Caco-2 (cell line): ENCODE measurements at regions not wholly inside any gene's neighbourhood (a gene's known extent, or its start where the extent isn't known, plus 50 kb on each side); places are given as distances from the start of the nearest gene placed in this dataset.
"Not testable (repeated sequence)": the region's sequence is repeated elsewhere in the genome, so short reads cannot be mapped to it uniquely, and the experiment has no call there.

Experiments
- BruUV-seq: library from RNA; stranded (reverse); fragments of 400-500 nt; replicated peaks from 2 replicates; lab custom pipeline; 2021; lab: Mats Ljungman, UMichigan
- CTCF ChIA-PET: fragments of 300-600 bp; sonication (Branson Sonifier 250); formaldehyde crosslinking; loops from one replicate; lab custom pipeline; 2022; ENCODE audit warnings: antibody characterized with exemption; lab: Charles Lee
- POLR2A ChIA-PET: fragments of 300-600 bp; sonication (Branson Sonifier 250); formaldehyde crosslinking; loops from one replicate; lab custom pipeline; 2022; ENCODE audit warnings: antibody characterized with exemption; lab: Charles Lee
- DNase-seq, 2 experiments: peaks; one replicate each; pipeline versions ENCODE4 v3.0.0 to v3.0.0-alpha.2; 2020 to 2022
- H3K27me3 ChIP-seq: replicated peaks from 2 replicates; pipeline ENCODE4 v1.6.0; 2011; ENCODE audit warnings: low read length; ENCODE audit not compliant: control insufficient read depth, insufficient read depth
- H3K36me3 ChIP-seq: 2 replicates; pipeline ENCODE4 v1.5.1; 2011; ENCODE audit warnings: low read length; ENCODE audit not compliant: control insufficient read depth, insufficient read depth
- H3K4me1 ChIP-seq: fragments of 250-450 bp; sonication (Bioruptor Pico); 2 replicates; pipeline ENCODE4 v1.5.1; 2020; ENCODE audit warnings: mild to moderate bottlenecking
- H3K4me3 ChIP-seq: 2 replicates; pipeline ENCODE4 v1.5.1; 2011; ENCODE audit warnings: low read depth, mild to moderate bottlenecking, control low read depth, low read length
- H3K9me3 ChIP-seq: fragments of 250-450 bp; sonication (Bioruptor Pico); 2 replicates; pipeline ENCODE4 v1.5.1; 2020; ENCODE audit warnings: mild to moderate bottlenecking, moderate library complexity
- H3K27ac Mint-ChIP-seq: one replicate; pipeline ENCODE4 v1.8.0; 2022; ENCODE audit warnings: mixed read lengths; ENCODE audit not compliant: unreplicated experiment
- H3K27me3 Mint-ChIP-seq: one replicate; pipeline ENCODE4 v1.8.0; 2022; ENCODE audit warnings: mixed read lengths; ENCODE audit not compliant: insufficient read depth, unreplicated experiment
- H3K36me3 Mint-ChIP-seq: one replicate; pipeline ENCODE4 v1.8.0; 2022; ENCODE audit warnings: mild to moderate bottlenecking, mixed read lengths; ENCODE audit not compliant: insufficient read depth, unreplicated experiment
- H3K4me1 Mint-ChIP-seq: one replicate; pipeline ENCODE4 v1.8.0; 2022; ENCODE audit warnings: low read depth, mixed read lengths; ENCODE audit not compliant: unreplicated experiment
- H3K4me3 Mint-ChIP-seq: one replicate; pipeline ENCODE4 v1.8.0; 2022; ENCODE audit warnings: mild to moderate bottlenecking, moderate library complexity, mixed read lengths; ENCODE audit not compliant: unreplicated experiment
- H3K9me3 Mint-ChIP-seq: one replicate; pipeline ENCODE4 v1.8.0; 2022; ENCODE audit warnings: mixed read lengths; ENCODE audit not compliant: unreplicated experiment
- intact Hi-C: fragments of 100-400 bp; cut with micrococcal nuclease; formaldehyde crosslinking; loops from one replicate; pipeline ENCODE4 v1.10.0; 2022; ENCODE audit not compliant: unreplicated experiment
- TF ChIP-seq, protein P1 (sequence below), 2 experiments: fragments of 200-600 bp in 1 of 2; IDR thresholded peaks; 1 replicate in 1 of 2; 2 replicates in 1 of 2; pipeline versions ENCODE4 v1.5.1 to v1.8.0; 2011 to 2022; ENCODE audit warnings: antibody characterized with exemption in 1 of 2, control low read depth in 1 of 2, inconsistent platforms in 1 of 2, low read depth in 1 of 2, low read length in 1 of 2, mild to moderate bottlenecking in 1 of 2, moderate library complexity in 1 of 2; ENCODE audit not compliant: insufficient read depth in 1 of 2, severe bottlenecking in 1 of 2, unreplicated experiment in 1 of 2

DNA sequence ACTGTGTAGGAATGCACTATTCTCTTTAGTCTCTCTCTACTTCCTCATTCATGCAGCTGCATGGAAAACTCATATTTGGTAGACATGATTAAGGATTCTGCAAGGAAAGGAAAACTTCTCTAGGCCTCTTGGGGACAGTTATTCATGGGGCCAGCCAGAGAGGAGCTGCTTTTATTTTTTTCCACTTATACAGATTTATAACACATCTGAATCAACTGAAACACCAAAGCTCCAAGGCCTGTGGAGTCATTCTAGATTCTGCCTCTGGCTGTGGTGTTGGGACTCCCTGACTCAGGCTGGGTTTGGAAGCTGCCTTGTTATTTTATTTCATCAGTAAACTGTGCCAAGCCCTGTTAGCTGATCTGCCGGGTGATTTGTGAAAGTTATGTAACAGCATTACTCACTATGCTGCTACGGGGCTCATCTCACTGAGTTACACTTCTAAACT is 83.9 kb upstream of the EDEM3 start:
- Histone ChIP-seq H3K4me1 (peaks cover 9% of the 10 kb centered on the region; the same call in 1 of the 2 replicates), H3K27me3 (no peaks in the 10 kb centered on the region), H3K36me3 (no peaks in the 10 kb centered on the region), H3K9me3 (no peaks in the 10 kb centered on the region), H3K4me3 (no peak overlapping the region)
- H3K27ac Mint-ChIP-seq: no peak overlapping the region
- ChIA-PET POLR2A (no interaction called here), CTCF (no interaction called here)
- H3K4me3 Mint-ChIP-seq: no peak overlapping the region
- TF ChIP-seq, protein P1, sequence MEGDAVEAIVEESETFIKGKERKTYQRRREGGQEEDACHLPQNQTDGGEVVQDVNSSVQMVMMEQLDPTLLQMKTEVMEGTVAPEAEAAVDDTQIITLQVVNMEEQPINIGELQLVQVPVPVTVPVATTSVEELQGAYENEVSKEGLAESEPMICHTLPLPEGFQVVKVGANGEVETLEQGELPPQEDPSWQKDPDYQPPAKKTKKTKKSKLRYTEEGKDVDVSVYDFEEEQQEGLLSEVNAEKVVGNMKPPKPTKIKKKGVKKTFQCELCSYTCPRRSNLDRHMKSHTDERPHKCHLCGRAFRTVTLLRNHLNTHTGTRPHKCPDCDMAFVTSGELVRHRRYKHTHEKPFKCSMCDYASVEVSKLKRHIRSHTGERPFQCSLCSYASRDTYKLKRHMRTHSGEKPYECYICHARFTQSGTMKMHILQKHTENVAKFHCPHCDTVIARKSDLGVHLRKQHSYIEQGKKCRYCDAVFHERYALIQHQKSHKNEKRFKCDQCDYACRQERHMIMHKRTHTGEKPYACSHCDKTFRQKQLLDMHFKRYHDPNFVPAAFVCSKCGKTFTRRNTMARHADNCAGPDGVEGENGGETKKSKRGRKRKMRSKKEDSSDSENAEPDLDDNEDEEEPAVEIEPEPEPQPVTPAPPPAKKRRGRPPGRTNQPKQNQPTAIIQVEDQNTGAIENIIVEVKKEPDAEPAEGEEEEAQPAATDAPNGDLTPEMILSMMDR (IDR thresholded peaks at IDR 0.05; ENCODE audit: insufficient read depth in 1 of 2, low read depth in 1 of 2, low read length in 1 of 2, severe bottlenecking in 1 of 2, unreplicated experiment in 1 of 2): no peak
- H3K9me3 Mint-ChIP-seq: no peaks in the 10 kb centered on the region
- peaks cover 17% of the 10 kb centered on the region for H3K4me1 Mint-ChIP-seq
- intact Hi-C loops: loop anchor here (5.0 kb wide), 1 partner anchor 69 kb away; no protein-coding TSS in a partner anchor
- no TSS peak for BruUV-seq
- H3K27me3 Mint-ChIP-seq: no peaks in the 10 kb centered on the region
- DNase-seq: no peak
- H3K36me3 Mint-ChIP-seq: no peaks in the 10 kb centered on the region

DNA sequence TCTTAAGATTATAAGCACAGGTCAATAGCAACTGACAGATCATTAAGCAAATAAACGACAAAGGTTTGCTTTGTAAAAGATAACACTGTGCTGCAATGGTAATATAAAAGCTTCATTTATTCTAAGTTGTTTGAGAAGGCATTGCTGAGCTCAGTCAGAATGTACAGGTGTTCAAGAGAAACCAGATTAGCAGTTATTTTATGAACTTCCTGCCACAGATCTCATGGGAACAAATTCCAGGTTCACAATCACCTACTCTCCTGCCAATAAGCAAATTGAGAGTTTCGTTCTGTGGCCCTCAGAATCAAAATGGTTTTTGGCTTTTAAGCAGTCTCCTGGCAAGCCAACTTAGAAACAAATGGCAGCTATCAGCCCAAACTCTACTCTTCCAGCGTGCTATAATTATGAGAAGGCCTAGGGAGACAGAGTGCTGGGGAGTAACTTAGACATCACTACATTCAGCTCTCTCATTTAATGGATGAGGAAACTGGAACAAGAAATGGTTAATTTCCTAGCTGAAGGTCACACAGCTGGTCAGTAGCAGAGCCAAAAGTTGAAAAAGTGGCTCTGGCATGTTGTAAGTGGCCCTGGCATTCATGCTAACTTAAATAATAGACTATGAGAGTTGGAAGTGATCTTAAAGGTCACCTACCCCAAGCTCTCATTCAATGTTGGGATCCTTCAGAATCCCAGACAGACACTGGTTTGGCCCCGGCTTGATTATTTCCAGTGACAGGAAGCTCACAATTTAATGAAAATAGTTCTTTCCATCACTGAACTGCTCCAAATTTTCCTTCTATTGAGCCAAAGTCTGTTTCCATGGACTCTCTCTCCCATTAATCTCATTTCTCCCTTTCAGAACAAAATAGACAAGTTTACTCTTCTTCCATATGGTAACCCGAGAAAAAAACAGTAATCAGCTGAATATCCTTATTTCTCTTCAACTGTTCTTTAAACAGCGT is 82.6 kb upstream of the EDEM3 start:
- BruUV-seq: no TSS peak
- ChIA-PET POLR2A (no interaction called here), CTCF (interaction anchor here (0.6 to 1.3 kb wide), 2 partner anchors 32 to 315 kb away, joined by 3 to 5 read pairs; no protein-coding TSS in a partner anchor)
- DNase-seq: peak in 1 of 2 experiments; percentile 8
- H3K4me3 ChIP-seq: no peak overlapping the region
- H3K9me3 Mint-ChIP-seq: no peaks in the 10 kb centered on the region
- TF ChIP-seq, protein P1 (IDR thresholded peaks at IDR 0.05; ENCODE audit: insufficient read depth in 1 of 2, low read depth in 1 of 2, low read length in 1 of 2, severe bottlenecking in 1 of 2, unreplicated experiment in 1 of 2): no peak
- H3K27ac Mint-ChIP-seq: no peak overlapping the region
- no peaks in the 10 kb centered on the region for H3K36me3 ChIP-seq
- H3K4me1 ChIP-seq: peaks cover 9% of the 10 kb centered on the region; the same call in 1 of the 2 replicates
- intact Hi-C loops: loop anchor here (5.0 kb wide), 1 partner anchor 70 kb away; no protein-coding TSS in a partner anchor
- H3K4me1 Mint-ChIP-seq: peaks cover 17% of the 10 kb centered on the region
- no peaks in the 10 kb centered on the region for H3K36me3 Mint-ChIP-seq
- no peaks in the 10 kb centered on the region for H3K27me3 Mint-ChIP-seq
- no peaks in the 10 kb centered on the region for H3K9me3 ChIP-seq
- H3K4me3 Mint-ChIP-seq: no peak overlapping the region
- no peaks in the 10 kb centered on the region for H3K27me3 ChIP-seq

- peaks cover 17% of the 10 kb centered on the region for H3K4me1 Mint-ChIP-seq
- ChIA-PET POLR2A (no interaction called here), CTCF (no interaction called here)
- TF ChIP-seq, protein P1 (IDR thresholded peaks at IDR 0.05; ENCODE audit: insufficient read depth in 1 of 2, low read depth in 1 of 2, low read length in 1 of 2, severe bottlenecking in 1 of 2, unreplicated experiment in 1 of 2): no peak
- H3K4me3 ChIP-seq: no peak overlapping the region
- no peaks in the 10 kb centered on the region for H3K27me3 ChIP-seq
- no peaks in the 10 kb centered on the region for H3K36me3 ChIP-seq
- peaks cover 9% of the 10 kb centered on the region; the same call in 1 of the 2 replicates for H3K4me1 ChIP-seq
- no peaks in the 10 kb centered on the region for H3K27me3 Mint-ChIP-seq
- H3K36me3 Mint-ChIP-seq: no peaks in the 10 kb centered on the region
- no TSS peak for BruUV-seq
- intact Hi-C loops: loop anchor here (5.0 kb wide), 1 partner anchor 71 kb away; no protein-coding TSS in a partner anchor
- H3K4me3 Mint-ChIP-seq: no peak overlapping the region
- no peaks in the 10 kb centered on the region for H3K9me3 ChIP-seq
- H3K9me3 Mint-ChIP-seq: no peaks in the 10 kb centered on the region
- H3K27ac Mint-ChIP-seq: no peak overlapping the region
- DNase-seq: no peak
These were observed 81.5 kb upstream of the EDEM3 start for GRCh38 chr1:184836141-184836540.

DNA sequence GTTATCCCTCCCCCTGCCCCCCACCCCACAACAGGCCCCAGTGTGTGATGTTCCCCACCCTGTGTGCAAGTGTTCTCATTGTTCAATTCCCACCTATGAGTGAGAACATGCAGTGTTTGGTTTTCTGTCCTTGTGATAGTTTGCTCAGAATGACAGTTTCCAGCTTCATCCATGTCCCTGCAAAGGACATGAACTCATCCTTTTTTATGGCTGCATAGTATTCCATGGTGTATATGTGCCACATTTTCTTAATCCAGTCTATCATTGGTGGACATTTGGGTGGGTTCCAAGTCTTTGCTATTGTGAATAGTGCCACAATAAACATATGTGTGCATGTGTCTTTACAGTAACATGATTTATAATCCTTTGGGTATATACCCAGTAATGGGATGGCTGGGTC is 79.3 kb upstream of the EDEM3 start:
- BruUV-seq, H3K4me1 ChIP-seq, CTCF ChIA-PET, H3K36me3 ChIP-seq, H3K27me3 ChIP-seq, H3K4me3 Mint-ChIP-seq, DNase-seq, H3K4me3 ChIP-seq, H3K27ac Mint-ChIP-seq, H3K9me3 Mint-ChIP-seq, H3K36me3 Mint-ChIP-seq, H3K9me3 ChIP-seq, H3K27me3 Mint-ChIP-seq, POLR2A ChIA-PET, intact Hi-C loops: not testable (repeated sequence)
- peaks cover 17% of the 10 kb centered on the region for H3K4me1 Mint-ChIP-seq
